A549 (cell line): ENCODE measurements at regions not wholly inside any gene's neighbourhood (a gene's known extent, or its start where the extent isn't known, plus 50 kb on each side); places are given as distances from the start of the nearest gene placed in this dataset.

Source experiments
- ATAC-seq, 2 experiments: fragments of 200-7000 bp in 1 of 2; fragments of >200 bp in 1 of 2; cut with Nextera tagmentation in 1 of 2; cut with Tn5 transposase in 1 of 2; 3 replicates each; pipeline versions ENCODE4 v1.8.0 to v1.9.1; 2018 to 2020; ENCODE audit warnings: mild to moderate bottlenecking in 1 of 2, moderate library complexity in 1 of 2
- CTCF ChIA-PET: fragments of 300-600 bp; sonication (Branson Sonifier 250); formaldehyde crosslinking; extraction: SDS; loops from one replicate; lab custom pipeline; 2021; ENCODE audit warnings: antibody characterized with exemption, inconsistent platforms; lab: Yijun Ruan, JAX
- POLR2A ChIA-PET: fragments of 350-600 bp; formaldehyde crosslinking; extraction: SDS; loops from one replicate; lab custom pipeline; 2021; ENCODE audit warnings: antibody characterized with exemption, inconsistent platforms; lab: Yijun Ruan, JAX
- DNase-seq, 2 experiments: peaks; one replicate each; pipeline versions ENCODE4 v3.0.0 to v3.0.0-alpha.2; 2011 to 2016; ENCODE audit warnings: low read depth in 1 of 2, low spot score in 1 of 2
- FAIRE-seq: peaks from 2 replicates; lab custom pipeline; 2011; peaks lifted over from hg19 to GRCh38; lab: Jason Lieb, UNC
- H3K27ac ChIP-seq, 2 experiments: fragments of >200 bp; sonication (Bioruptor Twin); formaldehyde crosslinking; 3 replicates each; pipeline ENCODE4 v1.5.1; 2016 to 2017
- H3K4me1 ChIP-seq: fragments of >200 bp; sonication (Bioruptor Twin); formaldehyde crosslinking; 3 replicates; pipeline ENCODE4 v1.6.1; 2016
- H3K4me2 ChIP-seq: fragments of >200 bp; sonication (Bioruptor Twin); formaldehyde crosslinking; 3 replicates; pipeline ENCODE4 v1.6.1; 2016
- H3K4me3 ChIP-seq: fragments of >200 bp; sonication (Bioruptor Twin); formaldehyde crosslinking; 3 replicates; pipeline ENCODE4 v1.5.1; 2016
- H3K9me3 ChIP-seq: fragments of >200 bp; sonication (Bioruptor Twin); formaldehyde crosslinking; 3 replicates; pipeline ENCODE4 v1.6.1; 2016
- CEBPB ChIP-seq, 2 experiments: fragments of >200 bp in 1 of 2; sonication (Bioruptor Twin) in 1 of 2; formaldehyde crosslinking in 1 of 2; IDR thresholded peaks; 2 replicates each; pipeline ENCODE4 v1.6.1; 2012 to 2016
- EHF ChIP-seq: fragments of 250-450 bp; sonication (Bioruptor Pico); IDR thresholded peaks from 2 replicates; pipeline ENCODE4 v1.5.0; 2020; ENCODE audit warnings: mild to moderate bottlenecking
- EHMT2 ChIP-seq: fragments of 200-600 bp; sonication (generic); IDR thresholded peaks from 2 replicates; pipeline ENCODE4 v1.6.1; 2016; ENCODE audit warnings: antibody characterized with exemption, low read depth, mild to moderate bottlenecking, moderate library complexity
- ESRRA ChIP-seq: fragments of 150-350 bp; IDR thresholded peaks from 2 replicates; pipeline ENCODE4 v1.6.1; 2014; ENCODE audit warnings: mild to moderate bottlenecking, low read length, borderline replicate concordance
- FOSL2 ChIP-seq, 2 experiments: fragments of 450-650 bp in 1 of 2; fragments of >200 bp in 1 of 2; sonication (Bioruptor Twin) in 1 of 2; formaldehyde crosslinking; IDR thresholded peaks; 2 replicates each; pipeline versions ENCODE4 v1.5.0 to v1.6.1; 2016 to 2020; ENCODE audit warnings: mild to moderate bottlenecking in 1 of 2, moderate library complexity in 1 of 2
- HDAC2 ChIP-seq: fragments of 200-600 bp; sonication (generic); IDR thresholded peaks from 2 replicates; pipeline ENCODE4 v1.6.1; 2016
- HOXB5 ChIP-seq: fragments of 250-450 bp; sonication (Bioruptor Pico); IDR thresholded peaks from 2 replicates; pipeline ENCODE4 v1.5.0; 2020; ENCODE audit warnings: mild to moderate bottlenecking, moderate library complexity
- JUN ChIP-seq, 2 experiments: fragments of >200 bp; sonication (Bioruptor Twin); formaldehyde crosslinking; IDR thresholded peaks; 2 replicates in 1 of 2; 3 replicates in 1 of 2; pipeline ENCODE4 v1.6.1; 2016 to 2017
- KDM1A ChIP-seq: fragments of 200-600 bp; sonication (generic); IDR thresholded peaks from 2 replicates; pipeline ENCODE4 v1.6.1; 2016; ENCODE audit warnings: low read depth, mild to moderate bottlenecking
- MAFK ChIP-seq: fragments of 450-650 bp; IDR thresholded peaks from 2 replicates; pipeline ENCODE4 v1.6.1; 2014; ENCODE audit not compliant: partially characterized antibody
- MAZ ChIP-seq: fragments of 150-350 bp; IDR thresholded peaks from 2 replicates; pipeline ENCODE4 v1.6.1; 2014; ENCODE audit warnings: antibody characterized with exemption, low read depth, low read length, borderline replicate concordance
- NPAS2 ChIP-seq: fragments of 250-450 bp; sonication (Bioruptor Pico); IDR thresholded peaks from 2 replicates; pipeline ENCODE4 v1.8.0; 2022; ENCODE audit warnings: mild to moderate bottlenecking, moderate library complexity, borderline replicate concordance
- PHF8 ChIP-seq: fragments of 200-600 bp; sonication (generic); IDR thresholded peaks from 2 replicates; pipeline ENCODE4 v1.6.1; 2016; ENCODE audit warnings: low read depth, mild to moderate bottlenecking, antibody characterized with exemption, moderate library complexity, borderline replicate concordance
- RAD21 ChIP-seq, 2 experiments: fragments of >200 bp in 1 of 2; sonication (Bioruptor Twin) in 1 of 2; formaldehyde crosslinking in 1 of 2; IDR thresholded peaks in 1 of 2; conservative IDR thresholded peaks in 1 of 2; 2 replicates in 1 of 2; 3 replicates in 1 of 2; pipeline ENCODE4 v1.6.1; 2012 to 2018; ENCODE audit warnings: inconsistent platforms in 1 of 2
- RFX5 ChIP-seq: fragments of 450-650 bp; IDR thresholded peaks from 2 replicates; pipeline ENCODE4 v1.7.1; 2014; ENCODE audit warnings: antibody characterized with exemption, mild to moderate bottlenecking, moderate library complexity
- TFCP2L1 ChIP-seq: fragments of 250-450 bp; sonication (Bioruptor Pico); IDR thresholded peaks from 2 replicates; pipeline ENCODE4 v1.5.0; 2021; ENCODE audit warnings: mild to moderate bottlenecking
- ZNF302 ChIP-seq: fragments of 250-450 bp; sonication (Bioruptor Pico); IDR thresholded peaks from 2 replicates; pipeline ENCODE4 v1.9.0; 2021; ENCODE audit warnings: inconsistent platforms, mild to moderate bottlenecking, moderate library complexity
- WGBS: methylation state at CpG from one replicate; pipeline ENCODE4 v1.1.6; 2017; ENCODE audit errors: missing lambda C conversion rate; 5-methylcytosine and 5-hydroxymethylcytosine counted together
- TF ChIP-seq, protein P1 (sequence below): fragments of 450-650 bp; IDR thresholded peaks from 2 replicates; pipeline ENCODE4 v1.6.1; 2014; ENCODE audit warnings: antibody characterized with exemption
- TF ChIP-seq, protein P2 (sequence below): IDR thresholded peaks from 2 replicates; pipeline ENCODE4 v1.6.1; 2012; ENCODE audit warnings: low read depth, borderline replicate concordance
- TF ChIP-seq, protein P3 (sequence below): fragments of >200 bp; sonication (Bioruptor Twin); formaldehyde crosslinking; IDR thresholded peaks from 2 replicates; pipeline ENCODE4 v1.6.1; 2016
- TF ChIP-seq, protein P4 (sequence below): fragments of 200-600 bp; sonication (generic); IDR thresholded peaks from 2 replicates; pipeline ENCODE4 v1.6.1; 2016; ENCODE audit warnings: antibody characterized with exemption, mild to moderate bottlenecking, moderate library complexity

DNA sequence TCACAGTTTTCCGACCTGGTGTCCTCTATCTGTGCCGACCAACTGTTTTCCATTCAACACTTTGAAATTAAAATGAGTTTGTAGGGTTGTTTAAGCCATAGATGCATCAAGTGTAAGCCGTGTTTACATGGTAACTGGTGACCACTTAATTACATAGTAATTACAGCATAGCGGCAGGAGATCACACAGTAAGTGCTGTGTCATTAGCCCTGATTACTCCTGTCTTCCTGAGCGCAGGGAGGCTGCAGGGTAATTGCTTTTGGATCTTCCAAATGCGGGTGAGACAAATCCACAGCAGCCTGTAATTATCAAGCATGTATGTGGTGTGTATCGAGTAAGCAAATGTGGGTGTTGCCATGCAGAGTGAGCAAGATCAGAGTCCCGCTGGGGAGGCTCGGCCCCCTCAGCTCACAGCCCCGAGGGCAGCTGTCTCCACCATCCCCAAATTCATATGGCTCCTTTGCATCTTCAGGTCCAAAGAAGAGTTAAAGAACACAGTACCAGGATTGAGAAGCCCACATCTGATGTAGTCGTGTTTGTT lies 71.5 kb upstream of the HDAC4 start:
- TF ChIP-seq RFX5, result no peak
- TF ChIP-seq, protein P1, sequence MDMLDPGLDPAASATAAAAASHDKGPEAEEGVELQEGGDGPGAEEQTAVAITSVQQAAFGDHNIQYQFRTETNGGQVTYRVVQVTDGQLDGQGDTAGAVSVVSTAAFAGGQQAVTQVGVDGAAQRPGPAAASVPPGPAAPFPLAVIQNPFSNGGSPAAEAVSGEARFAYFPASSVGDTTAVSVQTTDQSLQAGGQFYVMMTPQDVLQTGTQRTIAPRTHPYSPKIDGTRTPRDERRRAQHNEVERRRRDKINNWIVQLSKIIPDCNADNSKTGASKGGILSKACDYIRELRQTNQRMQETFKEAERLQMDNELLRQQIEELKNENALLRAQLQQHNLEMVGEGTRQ, result no peak
- no peak for TF ChIP-seq TFCP2L1 (CRISPR knock-in tag)
- no peak for TF ChIP-seq PHF8
- TF ChIP-seq ZNF302 (CRISPR knock-in tag), result no peak
- TF ChIP-seq EHMT2, result no peak
- TF ChIP-seq FOSL2 (IDR thresholded peaks at IDR 0.05), result no peak
- no peak for TF ChIP-seq FOSL2 (CRISPR knock-in tag; IDR thresholded peaks at IDR 0.05)
- TF ChIP-seq, protein P2, sequence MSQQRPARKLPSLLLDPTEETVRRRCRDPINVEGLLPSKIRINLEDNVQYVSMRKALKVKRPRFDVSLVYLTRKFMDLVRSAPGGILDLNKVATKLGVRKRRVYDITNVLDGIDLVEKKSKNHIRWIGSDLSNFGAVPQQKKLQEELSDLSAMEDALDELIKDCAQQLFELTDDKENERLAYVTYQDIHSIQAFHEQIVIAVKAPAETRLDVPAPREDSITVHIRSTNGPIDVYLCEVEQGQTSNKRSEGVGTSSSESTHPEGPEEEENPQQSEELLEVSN, result no peak
- DNase-seq, result no peak
- ATAC-seq, result no peak
- POLR2A ChIA-PET, result no interaction called here
- no peak overlapping the region for H3K4me3 ChIP-seq
- 15% methylated on average over 10 of the region's 11 CpGs for WGBS
- no peak overlapping the region for H3K4me2 ChIP-seq
- H3K4me1 ChIP-seq, result no peaks in the 10 kb centered on the region
- H3K27ac ChIP-seq, result no peak overlapping the region
- H3K9me3 ChIP-seq, result peaks cover 6% of the 10 kb centered on the region; the same call in 1 of the 3 replicates
- CTCF ChIA-PET, result no interaction called here
- no peak for FAIRE-seq

DNA sequence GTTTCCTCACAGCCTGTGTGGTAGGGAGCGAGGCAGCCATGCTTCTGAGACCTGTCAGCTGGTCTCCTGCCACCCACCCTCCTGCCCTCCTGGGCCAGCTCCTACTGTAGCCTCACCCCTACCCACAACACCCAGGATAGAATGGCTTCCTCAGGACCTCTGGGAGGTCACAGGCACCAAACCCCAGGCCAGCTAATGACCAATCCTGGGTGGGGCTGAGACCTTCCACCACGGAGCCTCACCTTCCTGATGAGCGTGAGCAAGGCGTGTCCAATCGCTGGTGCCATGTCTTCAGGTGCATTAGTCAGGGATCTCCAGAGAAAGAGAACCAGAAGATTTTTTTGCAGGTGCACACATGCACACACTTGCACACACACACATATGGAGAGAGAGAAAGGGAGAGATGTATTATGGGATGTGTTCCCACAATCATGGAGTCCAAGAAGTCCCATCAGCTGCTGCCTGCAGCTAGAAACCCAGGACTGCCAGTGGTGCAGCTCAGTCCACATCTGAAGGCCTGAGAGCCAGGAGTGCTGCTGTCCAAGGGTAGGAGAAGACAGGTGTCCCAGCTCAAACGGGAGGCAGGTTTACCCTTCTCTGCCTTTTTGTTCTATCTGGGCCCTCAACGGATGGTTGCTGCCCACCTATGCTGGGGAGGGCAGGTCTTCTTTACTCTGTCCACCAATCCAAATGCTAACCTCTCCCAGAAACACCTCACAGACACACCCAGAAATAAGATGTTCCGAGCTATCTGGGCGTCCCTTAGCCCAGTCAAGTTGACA lies 70.4 kb upstream of the HDAC4 start:
- Histone ChIP-seq H3K27ac (no peak overlapping the region), H3K4me2 (no peak overlapping the region), H3K9me3 (peaks cover 6% of the 10 kb centered on the region; the same call in 1 of the 3 replicates), H3K4me3 (no peak overlapping the region), H3K4me1 (no peaks in the 10 kb centered on the region)
- ChIA-PET POLR2A (no interaction called here), CTCF (no interaction called here)
- FAIRE-seq (no peak), ATAC-seq (no peak), DNase-seq (no peak)
- WGBS, result 49% methylated on average over 9 of the region's 9 CpGs
- TF ChIP-seq CEBPB (IDR thresholded peaks at IDR 0.05) (no peak), HDAC2 (no peak), KDM1A (no peak), MAFK (no peak), RFX5 (no peak), NPAS2 (no peak)

DNA sequence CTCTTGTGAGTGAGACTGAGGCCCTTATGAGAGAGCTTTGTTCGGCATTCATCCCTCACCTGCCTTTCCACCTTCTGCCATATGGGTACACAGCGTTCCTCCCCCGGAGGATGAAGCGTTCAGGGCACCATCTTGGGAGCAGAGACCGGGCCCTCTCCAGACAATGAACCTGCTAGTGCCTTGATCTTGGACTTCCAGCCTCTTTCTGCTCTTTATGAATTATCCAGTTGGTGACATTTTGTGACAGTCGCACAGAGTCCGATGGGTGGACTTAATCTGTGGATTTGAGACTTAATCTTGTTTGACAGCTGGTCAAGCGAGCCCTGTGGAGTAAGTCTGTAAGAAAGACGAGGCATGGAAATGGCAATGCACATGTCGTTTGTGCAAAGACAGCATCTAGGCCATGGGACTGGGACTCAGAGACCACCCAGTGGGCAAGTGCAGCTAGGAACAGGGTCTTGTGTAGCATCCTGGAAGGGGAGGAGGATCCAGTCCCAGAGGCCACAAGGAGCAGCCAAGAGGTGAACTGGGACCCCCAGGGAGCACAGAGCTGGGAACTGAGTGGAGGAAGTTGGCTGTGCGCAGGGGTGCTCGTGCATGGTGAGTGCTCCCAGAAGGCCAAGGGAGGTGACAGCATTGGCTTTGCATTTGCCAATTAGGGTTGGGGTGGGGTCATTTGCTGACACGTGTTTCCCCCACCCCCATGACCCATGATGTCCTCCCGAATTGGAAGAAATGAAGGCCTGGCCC lies 69.5 kb upstream of the HDAC4 start:
- WGBS, result 40% methylated on average over 14 of the region's 14 CpGs
- H3K27ac ChIP-seq, result no peak overlapping the region
- peaks cover 6% of the 10 kb centered on the region; the same call in 1 of the 3 replicates for H3K9me3 ChIP-seq
- no peak overlapping the region for H3K4me2 ChIP-seq
- CTCF ChIA-PET, result no interaction called here
- H3K4me1 ChIP-seq, result peaks cover 5% of the 10 kb centered on the region
- POLR2A ChIA-PET, result no interaction called here
- TF ChIP-seq JUN (IDR thresholded peaks at IDR 0.05) (no peak), MAZ (no peak), ESRRA (no peak), HOXB5 (CRISPR knock-in tag) (no peak), HDAC2 (no peak), RAD21 (conservative IDR thresholded peaks at IDR 0.05 in 1 of 2, IDR thresholded peaks at IDR 0.05 in 1 of 2) (no peak), EHF (no peak)
- TF ChIP-seq, protein P3, sequence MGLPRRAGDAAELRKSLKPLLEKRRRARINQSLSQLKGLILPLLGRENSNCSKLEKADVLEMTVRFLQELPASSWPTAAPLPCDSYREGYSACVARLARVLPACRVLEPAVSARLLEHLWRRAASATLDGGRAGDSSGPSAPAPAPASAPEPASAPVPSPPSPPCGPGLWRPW, result no peak
- TF ChIP-seq, protein P4, sequence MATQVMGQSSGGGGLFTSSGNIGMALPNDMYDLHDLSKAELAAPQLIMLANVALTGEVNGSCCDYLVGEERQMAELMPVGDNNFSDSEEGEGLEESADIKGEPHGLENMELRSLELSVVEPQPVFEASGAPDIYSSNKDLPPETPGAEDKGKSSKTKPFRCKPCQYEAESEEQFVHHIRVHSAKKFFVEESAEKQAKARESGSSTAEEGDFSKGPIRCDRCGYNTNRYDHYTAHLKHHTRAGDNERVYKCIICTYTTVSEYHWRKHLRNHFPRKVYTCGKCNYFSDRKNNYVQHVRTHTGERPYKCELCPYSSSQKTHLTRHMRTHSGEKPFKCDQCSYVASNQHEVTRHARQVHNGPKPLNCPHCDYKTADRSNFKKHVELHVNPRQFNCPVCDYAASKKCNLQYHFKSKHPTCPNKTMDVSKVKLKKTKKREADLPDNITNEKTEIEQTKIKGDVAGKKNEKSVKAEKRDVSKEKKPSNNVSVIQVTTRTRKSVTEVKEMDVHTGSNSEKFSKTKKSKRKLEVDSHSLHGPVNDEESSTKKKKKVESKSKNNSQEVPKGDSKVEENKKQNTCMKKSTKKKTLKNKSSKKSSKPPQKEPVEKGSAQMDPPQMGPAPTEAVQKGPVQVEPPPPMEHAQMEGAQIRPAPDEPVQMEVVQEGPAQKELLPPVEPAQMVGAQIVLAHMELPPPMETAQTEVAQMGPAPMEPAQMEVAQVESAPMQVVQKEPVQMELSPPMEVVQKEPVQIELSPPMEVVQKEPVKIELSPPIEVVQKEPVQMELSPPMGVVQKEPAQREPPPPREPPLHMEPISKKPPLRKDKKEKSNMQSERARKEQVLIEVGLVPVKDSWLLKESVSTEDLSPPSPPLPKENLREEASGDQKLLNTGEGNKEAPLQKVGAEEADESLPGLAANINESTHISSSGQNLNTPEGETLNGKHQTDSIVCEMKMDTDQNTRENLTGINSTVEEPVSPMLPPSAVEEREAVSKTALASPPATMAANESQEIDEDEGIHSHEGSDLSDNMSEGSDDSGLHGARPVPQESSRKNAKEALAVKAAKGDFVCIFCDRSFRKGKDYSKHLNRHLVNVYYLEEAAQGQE, result no peak
- TF ChIP-seq, protein P2, result no peak
- no peak for DNase-seq
- no peak for FAIRE-seq
- ATAC-seq, result no peak
- H3K4me3 ChIP-seq, result no peak overlapping the region
